Activated T-cell treated with anti-CD3 and anti-CD28 coated beads, Interleukin-2, amount 50 U/mL, for 48 hours (primary cell): ENCODE measurements at regions not wholly inside any gene's neighbourhood (a gene's known extent, or its start where the extent isn't known, plus 50 kb on each side); places are given as distances from the start of the nearest gene placed in this dataset.
A peak's percentile ranks its signal among the peaks of the same experiment; 100 is the strongest.

Source experiments
- DNase-seq, 2 experiments: peaks; one replicate each; pipeline ENCODE4 v3.0.0-alpha.2; 2020

DNA sequence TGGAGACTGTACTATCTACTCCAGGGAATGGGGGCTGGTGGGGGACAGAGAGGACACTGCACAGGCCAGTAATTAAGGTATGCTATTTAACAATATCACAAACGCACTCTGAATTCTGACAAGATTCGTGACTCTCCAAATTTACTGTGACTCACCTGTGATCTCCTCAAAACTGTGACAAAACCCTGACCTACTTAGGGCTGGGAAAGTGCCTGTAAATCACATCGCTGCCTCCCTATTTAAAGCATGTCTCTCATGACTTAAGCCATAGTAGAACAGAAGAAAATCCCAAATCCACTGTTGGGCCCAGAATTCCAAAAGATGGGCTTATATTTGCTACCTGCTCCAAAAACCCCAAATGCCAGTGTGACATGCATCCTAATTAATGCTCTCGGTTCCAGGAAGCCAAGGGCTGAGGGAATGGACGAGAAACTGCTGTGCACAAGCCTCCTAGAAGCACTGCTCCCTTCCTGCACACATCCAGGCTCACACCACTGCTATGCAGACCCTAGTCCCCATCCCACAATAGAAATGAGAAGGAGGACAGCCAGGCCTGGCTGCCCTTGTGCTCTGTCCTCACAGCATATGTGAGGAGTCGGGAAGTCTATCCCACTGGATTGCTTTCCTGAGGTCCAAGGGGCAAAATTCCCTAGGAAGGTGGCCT is 187.7 kb upstream of the CHRNA7 start:
- DNase-seq, result no peak

DNA sequence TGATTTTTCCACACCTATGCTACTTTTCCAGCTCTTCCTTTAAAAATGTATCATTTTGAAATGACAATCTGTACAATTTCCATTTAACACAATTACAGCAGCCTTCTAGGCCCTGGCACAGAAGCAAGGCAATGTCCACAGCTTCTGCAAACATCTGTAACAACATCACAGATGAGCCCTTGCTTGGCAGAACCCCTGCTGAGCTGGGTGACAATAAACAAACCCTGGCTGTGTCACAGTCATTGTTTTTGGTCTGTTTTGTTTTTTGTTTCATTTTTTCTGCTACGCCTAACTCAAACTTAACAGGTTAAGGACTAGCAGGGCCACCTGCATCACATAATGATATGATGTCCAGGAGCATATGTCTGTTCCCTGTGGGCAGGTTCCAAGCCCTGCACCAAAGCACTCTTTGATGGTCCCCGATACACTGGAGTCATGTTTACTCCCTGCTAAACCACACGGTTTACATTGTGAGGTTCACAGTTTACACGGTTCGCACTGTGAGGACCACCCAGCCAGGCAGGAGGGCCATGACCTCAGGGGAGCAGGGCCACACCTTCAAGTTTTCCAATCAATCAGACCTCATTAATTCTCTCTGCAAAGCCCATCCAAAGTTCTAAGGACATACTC is 186.8 kb upstream of the CHRNA7 start:
- no peak for DNase-seq

DNA sequence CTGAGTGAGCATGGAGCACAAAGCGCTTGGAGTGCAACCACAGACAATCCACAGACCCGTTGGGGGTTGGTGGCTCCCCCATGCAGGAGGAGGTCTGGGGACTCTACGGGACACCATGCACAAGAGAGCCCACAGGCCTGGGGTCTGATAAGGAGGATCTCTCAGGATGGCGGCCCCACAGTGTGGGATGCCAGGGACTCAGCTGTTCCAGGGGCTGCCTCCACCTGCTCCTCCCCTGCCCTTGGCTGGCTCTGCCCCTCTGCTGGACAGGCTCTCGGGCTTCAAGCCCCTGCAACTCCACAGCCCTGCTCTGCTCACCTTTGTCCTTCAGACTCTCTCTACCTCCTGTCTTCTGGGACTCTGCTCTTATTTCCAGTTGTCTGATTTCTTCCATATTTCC is 184.5 kb upstream of the CHRNA7 start:
- no peak for DNase-seq

DNA sequence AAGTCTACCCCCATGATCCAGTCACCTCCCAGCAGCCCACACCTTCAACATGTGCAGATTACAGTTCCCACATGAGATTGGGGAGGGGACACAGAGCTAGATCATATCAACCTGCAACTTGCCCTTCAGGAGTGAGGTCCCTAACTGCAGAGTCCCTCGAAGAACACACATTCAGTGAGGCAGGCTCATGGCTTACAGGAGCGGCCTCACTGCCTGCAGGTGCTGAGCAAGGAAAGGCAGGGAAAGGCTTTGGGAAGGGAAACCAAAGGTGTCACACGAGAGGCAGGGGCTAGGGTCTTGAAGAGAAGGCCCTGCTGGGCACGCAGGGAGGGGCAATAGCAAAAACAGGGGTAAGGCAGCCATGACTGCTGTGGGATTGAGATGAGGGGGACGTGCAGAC is 182.4 kb upstream of the CHRNA7 start:
- no peak for DNase-seq

DNA sequence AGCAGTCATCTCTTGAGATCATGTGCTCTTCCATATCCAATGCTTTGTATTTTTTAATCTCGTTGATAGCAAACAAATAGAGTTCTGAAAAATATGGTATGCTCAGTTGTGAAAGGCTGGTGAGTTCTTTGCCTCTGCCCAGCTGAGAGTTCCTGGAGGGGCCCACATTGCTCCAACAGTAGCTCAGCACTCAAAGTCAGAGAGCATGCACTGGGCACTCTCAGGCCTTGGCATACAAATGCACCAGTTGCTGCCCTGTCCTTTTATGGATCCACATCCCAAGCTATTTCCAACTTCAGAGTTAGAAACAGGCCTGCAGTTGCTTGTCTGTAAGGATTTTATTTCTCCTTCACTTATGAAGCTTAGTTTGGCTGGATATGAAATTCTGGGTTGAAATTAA is 181.7 kb upstream of the CHRNA7 start:
- DNase-seq, result no peak

DNA sequence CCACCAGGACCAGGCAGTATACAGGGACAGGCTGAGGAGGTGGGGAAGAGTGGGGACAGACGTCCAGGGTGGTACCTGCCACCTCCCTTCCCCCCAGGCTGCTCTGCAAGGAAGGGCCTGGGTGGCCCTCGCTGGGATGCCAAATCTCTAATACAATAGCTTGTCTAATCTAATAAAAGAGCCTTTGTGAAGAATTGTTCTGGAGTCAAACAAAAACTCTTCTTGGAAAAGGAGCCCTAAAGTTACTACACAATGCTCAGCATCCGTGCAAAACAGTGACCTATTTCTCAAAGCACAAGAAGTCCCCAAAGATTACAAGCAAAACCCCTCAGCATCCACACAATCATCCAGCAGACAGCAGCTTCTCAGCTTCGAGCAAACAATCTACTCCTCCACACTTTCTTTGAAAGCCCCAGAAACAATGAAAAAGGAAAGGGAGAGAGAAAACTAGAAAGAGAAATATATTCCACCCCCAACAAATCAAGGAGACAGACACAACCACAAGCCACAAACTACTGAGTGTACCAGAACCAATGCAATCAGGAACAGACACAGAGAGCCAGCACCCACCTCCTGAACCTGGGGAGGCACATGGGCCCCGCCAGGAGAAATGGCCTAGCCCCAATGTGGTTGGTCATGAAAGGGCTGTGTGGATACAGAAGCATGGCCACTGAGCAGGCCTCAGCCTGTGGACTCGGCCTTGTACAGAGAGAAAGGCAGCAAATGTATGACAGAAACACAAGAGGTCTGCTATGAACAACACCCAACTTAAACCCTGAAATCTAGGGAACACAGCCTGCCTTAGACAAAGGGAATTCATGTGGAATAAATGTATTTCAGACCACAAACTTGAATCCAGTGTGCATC is 177.1 kb upstream of the CHRNA7 start:
- DNase-seq, result no peak

DNA sequence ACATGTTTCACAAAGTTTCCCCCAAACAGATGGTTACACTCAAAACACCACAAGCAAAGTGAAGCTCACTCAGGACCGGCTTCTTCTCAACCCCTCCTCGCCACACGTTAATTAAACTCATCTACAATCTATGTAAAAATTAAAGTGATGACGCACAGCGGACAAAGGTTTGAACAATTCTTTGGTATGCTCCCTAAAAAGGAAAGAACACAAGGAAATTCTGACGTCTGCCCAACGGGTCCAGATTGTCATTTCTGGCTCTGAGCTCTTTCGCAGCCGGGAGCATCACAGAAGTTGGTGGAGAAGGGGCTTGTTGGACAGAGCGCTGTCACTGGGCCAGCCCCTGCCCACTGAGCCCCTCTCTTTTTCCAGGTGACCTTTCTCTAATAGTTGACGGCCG is 173.7 kb upstream of the CHRNA7 start:
- no peak for DNase-seq

DNA sequence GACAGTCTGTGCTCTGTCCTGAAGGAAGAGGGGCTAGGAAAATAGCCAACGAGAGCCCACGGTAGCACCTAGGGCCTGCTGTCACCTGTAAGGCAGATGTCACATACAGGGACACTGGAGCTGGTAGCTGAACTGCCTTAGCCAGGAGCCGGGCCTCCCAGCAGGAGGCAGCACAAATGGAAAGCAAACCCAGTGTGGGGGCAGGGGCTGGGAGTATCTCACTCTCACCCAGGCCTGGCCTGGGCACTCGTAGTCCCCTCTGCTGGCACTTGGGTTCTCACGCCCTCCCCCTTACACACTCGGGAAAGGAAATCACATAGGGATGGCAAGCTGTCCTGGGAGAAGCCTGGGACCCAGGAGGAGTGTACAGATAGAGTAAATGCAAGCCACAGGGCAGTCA is 173.1 kb upstream of the CHRNA7 start:
- no peak for DNase-seq

DNA sequence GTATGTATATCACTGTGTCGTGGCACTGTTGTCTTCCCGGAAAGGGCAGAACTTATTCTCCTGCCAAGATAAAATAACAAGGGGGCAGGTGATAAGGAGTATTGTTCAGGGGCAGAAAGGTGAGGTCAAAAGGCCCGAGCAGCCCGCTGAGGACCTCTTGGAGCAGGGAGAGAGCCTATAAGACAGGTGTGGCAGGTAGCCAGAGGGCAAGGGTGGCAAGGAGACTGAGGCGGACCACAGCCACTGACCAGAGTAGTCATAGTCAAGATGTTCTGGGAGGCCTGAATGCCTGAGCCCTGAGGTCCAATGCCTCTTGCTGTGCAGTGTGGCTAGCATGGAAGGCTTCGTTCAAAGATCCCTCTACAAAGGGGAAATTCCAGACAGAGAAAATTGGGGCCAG is 172.3 kb upstream of the CHRNA7 start:
- no peak for DNase-seq

DNA sequence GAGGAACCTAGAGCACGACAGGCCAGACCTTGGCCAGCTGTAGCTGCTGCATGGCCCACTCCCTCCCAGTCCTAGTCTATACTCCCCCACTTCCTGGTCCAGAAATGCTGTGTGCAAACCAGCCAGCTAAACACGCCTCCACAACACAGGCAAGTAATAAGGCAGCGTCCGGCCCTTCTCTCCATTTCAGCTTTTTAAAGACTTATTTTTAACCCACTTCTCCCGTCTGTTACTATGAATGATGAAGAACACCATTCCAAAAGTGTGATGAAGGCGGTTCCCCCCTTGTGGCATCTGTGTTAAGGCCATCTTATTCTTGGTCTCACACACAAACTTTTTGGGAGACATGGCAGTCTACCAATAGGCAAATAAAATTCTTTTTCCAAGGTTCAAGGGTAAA is 164.1 kb upstream of the CHRNA7 start:
- DNase-seq, result no peak

DNA sequence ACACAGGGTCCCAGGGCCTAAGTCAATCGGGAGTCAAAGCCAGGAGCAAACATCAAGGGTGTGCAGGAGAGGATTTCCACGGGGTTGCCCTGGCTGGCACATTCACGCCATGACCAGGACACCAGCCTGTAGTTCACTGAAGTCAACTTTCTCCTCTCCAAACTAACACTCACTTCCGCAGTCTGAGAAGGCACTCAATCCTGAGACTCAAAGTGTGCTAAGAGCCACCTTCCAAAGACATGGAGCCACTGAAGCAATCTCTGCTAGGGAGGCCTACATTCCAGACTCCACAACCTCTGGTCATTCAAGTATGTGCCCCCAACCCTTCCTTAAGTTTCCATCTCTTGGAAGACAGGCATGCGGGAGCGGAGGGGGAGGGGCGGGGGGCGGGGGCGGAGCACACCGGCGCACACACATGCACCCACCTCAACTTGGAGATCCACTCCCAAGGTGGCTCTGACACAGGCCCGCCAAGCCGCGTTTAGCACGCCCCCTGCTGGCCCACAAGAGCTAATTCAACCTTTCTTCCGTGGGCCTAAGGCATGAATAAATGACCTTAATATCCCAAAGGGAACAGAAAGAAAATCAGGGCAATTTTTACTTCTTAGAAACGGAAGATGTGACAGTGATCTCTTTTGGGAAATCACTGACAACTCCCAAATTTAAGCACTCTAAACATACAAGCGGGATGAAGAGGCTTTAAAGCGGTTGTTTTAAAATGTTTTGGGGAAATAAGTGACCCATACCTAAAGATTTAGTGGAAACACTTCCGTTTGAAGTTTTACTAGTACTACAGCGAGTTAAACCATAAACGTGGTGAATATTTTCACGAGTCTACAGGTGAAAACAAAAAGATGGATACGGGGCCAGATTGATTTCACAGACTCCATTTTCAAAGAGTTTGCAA is 162.5 kb upstream of the CHRNA7 start:
- DNase-seq, result peak; percentile 51 to 72

DNA sequence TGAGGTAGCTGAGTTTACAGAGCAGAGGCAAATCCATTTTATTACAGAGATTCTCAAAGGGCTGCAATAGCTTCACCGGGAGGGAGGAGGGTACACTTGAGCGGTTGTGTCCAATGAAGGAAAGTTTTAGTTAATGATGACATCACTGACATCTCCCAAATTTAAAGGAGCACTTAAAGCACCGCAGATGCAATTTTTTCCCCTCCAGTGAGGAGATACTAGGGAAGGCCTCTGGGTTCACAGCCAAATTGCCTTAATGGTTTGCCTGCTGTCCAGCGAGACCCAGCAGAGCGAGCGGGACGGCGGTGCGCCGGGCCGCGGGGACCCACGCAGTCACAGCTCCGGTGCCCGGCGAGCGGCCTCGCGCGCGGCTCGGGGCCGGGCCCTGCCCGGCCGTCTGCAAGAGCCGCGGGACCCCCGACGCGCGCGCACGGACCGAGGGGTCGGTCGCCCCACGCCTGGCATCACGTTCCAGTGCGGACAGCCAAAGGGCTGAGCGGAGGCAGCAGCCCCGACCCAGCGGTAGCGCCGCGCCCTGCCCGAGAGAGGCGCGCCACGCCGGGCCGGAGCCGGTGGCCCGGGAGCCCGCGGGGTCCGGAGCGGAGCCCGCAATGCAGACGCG is 160.5 kb upstream of the CHRNA7 start:
- no peak for DNase-seq

DNA sequence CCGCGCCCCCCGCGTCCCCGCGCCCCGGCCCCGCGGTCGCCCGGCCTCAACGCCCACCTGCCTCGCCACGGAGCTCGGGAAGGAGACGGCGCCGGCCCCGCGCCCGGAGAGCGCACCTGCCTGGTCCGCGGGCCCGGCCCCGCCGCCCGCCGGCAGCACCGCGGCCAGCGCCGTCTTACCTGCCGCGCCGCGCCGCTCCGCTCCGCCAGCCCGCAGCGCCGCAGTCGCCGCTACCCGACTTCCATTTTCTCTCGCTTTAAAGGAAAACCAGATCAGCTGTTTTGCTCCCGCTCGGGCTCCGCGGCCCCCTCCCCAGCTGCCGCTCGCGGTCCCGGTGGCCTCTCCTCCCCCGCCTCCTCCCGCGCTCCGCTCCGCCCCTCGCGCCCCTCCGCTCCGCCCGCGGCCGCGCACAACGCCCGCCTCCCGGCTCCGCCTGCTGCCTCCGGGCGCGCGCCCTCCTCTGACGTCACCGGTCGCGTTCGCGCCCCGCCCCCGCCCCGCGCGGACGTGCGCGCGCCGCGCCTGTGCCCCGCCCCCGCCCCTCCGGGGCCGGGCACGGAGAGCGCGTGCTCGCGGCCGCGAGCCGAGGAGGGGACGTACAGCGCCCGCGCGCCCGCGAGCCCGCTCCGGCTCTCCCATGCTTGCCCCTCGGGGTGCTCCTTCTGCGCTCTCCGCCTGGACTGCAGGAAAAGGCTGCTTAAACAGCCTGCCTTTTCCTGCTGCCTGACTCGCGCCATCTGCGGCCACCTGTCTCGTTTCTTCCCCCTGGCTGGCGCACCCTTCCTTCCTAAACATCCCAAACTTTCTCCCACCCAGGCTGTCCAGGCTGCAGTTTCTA is 159.8 kb upstream of the CHRNA7 start, which contains the start of gene OTUD7A:
TSS of gene OTUD7A (minus strand) at position 346 of the 838 bp plus-strand sequence.
- DNase-seq, result peak; percentile 87 to 90

DNA sequence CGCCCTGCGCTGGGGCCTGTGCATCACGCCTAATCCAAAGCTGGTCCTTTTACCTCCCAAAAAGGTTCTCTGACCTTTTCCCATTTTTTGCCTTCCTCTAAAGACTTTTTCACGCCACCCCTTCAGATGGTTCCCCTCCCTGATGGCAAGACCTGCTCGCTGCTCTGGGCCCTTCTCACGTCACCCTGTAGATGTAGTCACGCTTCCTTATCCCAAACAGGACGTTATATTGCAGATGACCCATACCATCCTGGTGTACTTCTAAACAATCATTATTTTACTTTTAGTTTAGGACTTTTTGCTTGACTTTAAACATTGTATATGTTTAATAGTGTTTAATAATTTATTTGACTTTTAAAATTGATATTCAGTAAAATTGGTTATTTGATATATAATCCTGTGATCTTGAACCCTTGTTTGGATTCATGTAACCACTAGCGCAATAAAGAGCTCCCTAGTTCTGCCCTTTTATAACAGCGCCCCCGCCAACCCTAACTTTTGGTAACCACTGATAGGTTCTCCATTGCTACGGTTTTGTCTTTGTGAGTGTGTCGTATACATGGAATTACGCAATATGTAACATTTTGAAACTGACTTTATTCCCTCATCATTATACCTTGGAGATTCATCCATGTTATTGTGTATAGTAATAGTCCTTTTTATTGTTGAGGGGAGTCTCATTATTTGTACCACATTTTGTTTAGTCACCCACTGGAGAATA is 159.0 kb upstream of the CHRNA7 start:
- no peak for DNase-seq

DNA sequence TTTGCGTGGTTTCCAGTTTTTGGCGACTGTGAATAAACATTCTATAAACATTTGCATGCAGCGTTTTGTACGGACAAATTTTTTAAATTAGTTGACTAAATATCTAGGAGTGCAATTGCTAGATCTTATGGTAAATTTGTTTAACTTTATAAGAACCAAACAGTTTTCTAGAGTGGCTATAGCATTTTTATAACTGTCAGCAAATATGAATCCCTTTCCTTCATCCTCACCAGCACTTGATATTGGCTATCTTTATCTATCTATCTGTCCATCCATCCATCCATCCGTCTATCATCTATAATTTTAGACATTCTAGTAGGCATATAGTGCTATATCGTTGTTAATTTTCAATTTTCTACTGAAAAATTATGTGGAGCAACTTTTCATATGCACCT is 158.4 kb upstream of the CHRNA7 start:
- DNase-seq, result no peak

DNA sequence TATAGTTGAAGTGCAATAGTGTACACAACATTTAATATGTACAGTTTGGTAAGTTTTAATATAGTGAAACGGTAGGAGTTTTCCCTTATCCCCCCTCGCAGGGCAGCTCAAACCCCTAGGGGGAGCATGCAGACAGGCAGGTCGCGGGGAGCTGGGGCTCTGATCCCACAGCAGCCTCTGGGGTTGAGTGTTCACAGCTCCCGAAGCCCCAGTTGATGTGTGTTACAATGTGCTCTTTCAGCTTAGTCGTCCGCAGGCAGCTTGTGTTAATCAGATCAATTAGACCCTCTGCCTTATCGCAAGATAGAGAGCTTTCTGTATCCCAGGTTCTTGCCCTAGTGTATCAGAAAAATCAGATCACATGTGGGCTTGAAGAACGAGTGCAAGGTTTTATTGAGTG is 143.1 kb upstream of the CHRNA7 start:
- no peak for DNase-seq

DNA sequence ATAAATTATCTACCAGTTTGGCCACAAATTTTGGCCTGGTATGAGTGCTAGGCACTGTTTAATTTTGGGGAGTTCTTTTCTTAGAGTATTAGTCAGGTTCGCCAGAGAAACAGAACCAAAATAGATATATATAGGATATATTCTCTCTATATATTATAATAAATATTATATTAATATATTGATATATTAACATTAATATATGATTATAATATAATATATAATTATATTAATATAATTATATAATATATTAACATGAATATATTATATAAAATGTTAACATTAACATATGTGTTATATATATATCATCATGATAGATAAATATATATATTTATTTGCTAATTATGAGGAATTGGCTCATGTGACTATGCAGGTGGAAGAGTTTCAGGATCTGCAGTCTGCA is 137.8 kb upstream of the CHRNA7 start:
- no peak for DNase-seq

DNA sequence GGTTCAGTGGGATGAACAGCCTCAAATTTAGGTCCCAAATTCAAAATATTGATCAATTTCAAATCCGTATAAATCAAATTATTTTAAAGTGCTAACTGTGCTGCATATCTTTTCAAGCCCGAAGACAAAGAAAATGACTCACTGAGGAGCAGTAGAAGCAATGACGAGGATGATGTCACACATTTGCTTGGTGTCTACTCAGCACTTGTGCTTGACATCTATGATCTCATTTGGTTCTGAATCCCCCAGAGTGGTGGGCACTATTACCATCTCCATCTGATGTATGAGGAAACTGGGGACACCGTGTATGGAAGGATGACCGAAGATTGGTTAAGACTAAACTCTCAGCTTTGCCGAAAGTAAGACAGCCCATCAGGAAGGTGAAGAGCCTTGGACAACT is 136.5 kb upstream of the CHRNA7 start:
- DNase-seq, result no peak

DNA sequence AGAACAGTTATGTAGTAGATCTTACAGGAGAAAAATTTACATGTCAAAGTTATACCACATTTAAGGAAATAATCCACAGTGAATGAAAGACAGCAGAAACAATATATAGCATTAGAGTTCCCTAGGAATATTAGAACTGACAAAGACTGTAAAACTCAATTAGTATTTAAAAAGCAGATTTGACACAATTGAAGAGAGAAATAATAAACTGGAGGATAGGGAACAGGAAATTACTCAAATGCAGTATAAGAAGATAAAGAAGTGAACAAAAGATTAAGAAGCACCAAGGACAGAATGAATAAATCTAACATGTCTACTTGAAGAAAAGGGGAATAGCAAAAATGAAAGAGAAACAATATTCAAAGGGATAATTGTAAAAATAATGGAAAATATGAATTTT is 132.6 kb upstream of the CHRNA7 start:
- no peak for DNase-seq

DNA sequence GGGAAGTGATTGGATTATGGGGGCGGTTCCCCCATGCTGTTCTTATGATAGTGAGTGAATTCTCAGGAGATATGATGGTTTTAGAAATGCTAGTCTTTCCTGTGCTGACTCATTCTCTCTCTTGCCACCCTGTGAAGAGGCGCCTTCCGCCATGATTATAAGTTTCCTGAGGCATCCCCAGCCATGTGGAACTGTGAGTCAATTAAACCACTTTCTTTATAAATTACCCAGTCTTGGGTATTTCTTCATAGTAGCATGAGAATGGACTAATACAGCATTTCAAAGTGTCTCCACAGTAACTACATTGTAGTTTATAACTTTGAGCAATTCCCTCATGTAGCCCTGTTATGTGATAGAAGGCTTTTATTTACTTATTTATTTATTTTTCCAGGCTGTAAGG is 128.8 kb upstream of the CHRNA7 start:
- no peak for DNase-seq

DNA sequence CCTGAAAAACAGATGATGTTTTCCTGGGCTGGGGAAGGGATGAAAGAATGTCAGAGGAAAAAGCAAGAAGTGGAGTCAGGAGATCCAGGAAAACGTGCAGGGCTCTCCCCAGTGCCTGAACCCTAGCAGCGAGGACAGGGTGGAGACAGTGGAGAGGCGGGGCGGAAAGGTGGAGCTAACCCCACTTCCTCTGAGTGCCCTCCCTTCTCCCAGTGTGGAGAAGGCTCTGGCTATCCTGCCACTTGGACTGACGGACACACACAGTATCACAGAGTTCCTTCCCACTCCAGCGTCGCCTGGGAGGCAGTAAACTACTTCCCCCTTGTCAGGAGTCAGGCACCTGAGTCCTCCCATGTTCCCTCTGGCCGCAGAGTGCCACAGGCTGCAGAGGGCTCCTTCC is 125.3 kb upstream of the CHRNA7 start:
- DNase-seq, result no peak
